HG03558 (cell line): ENCODE measurements at regions not wholly inside any gene's neighbourhood (a gene's known extent, or its start where the extent isn't known, plus 50 kb on each side); places are given as distances from the start of the nearest gene placed in this dataset.

Experiments used
- ATAC-seq: cut with Tn5 transposase; IDR thresholded peaks from one replicate; pipeline ENCODE4 v1.9.1; 2021; ENCODE audit warnings: moderate number of reproducible peaks; ENCODE audit not compliant: unreplicated experiment; ENCODE audit errors: extremely low read depth

- ATAC-seq: no peak
These were observed 236.3 kb downstream of the BAMBI start for GRCh38 chr10:28913436-28914237.

GRCh38 chr10:28914701-28915100, 237.4 kb downstream of the BAMBI start:
- ATAC-seq: no peak

- no peak for ATAC-seq
These were observed 238.8 kb downstream of the BAMBI start for GRCh38 chr10:28915989-28916588.

GRCh38 chr10:28920091-28920490, 242.8 kb downstream of the BAMBI start:
- no peak for ATAC-seq

- ATAC-seq: no peak
These were observed 244.8 kb downstream of the BAMBI start for GRCh38 chr10:28922127-28922526.

GRCh38 chr10:28922861-28923260, 245.5 kb downstream of the BAMBI start:
- ATAC-seq: no peak

GRCh38 chr10:28924717-28925116, 247.4 kb downstream of the BAMBI start:
- no peak for ATAC-seq

GRCh38 chr10:28925121-28925663, 247.9 kb downstream of the BAMBI start:
- no peak for ATAC-seq

GRCh38 chr10:28926932-28927331, 249.6 kb downstream of the BAMBI start:
- ATAC-seq: no peak

GRCh38 chr10:28928484-28928883, 251.2 kb downstream of the BAMBI start:
- no peak for ATAC-seq

- no peak for ATAC-seq
These were observed 252.6 kb downstream of the BAMBI start for GRCh38 chr10:28929942-28930341.

GRCh38 chr10:28930514-28931495, 253.5 kb downstream of the BAMBI start:
- no peak for ATAC-seq

GRCh38 chr10:28935061-28935460, 257.7 kb downstream of the BAMBI start:
- no peak for ATAC-seq

GRCh38 chr10:28937959-28938358, 260.6 kb downstream of the BAMBI start:
- ATAC-seq: no peak

- ATAC-seq: no peak
These were observed 261.4 kb downstream of the BAMBI start for GRCh38 chr10:28938745-28939144.

GRCh38 chr10:28939281-28940157, 262.2 kb downstream of the BAMBI start:
- no peak for ATAC-seq

GRCh38 chr10:28940158-28940888, 263.0 kb downstream of the BAMBI start:
- no peak for ATAC-seq

- no peak for ATAC-seq
These were observed 264.7 kb downstream of the BAMBI start for GRCh38 chr10:28942012-28942411.

- ATAC-seq: no peak
These were observed 268.6 kb downstream of the BAMBI start for GRCh38 chr10:28945959-28946358.
